HFF-Myc (cell line): ENCODE measurements at regions not wholly inside any gene's neighbourhood (a gene's known extent, or its start where the extent isn't known, plus 50 kb on each side); places are given as distances from the start of the nearest gene placed in this dataset.

Source experiments
- DNase-seq: peaks from one replicate; pipeline ENCODE4 v3.0.0-alpha.2; 2011; ENCODE audit warnings: low read depth; ENCODE audit errors: extremely low read depth
- H3K4me3 ChIP-seq: replicated peaks from 2 replicates; pipeline ENCODE4 v1.5.1; 2011; ENCODE audit warnings: low read depth, mild to moderate bottlenecking, control low read depth, low read length
- CTCF ChIP-seq: IDR thresholded peaks from 2 replicates; pipeline ENCODE4 v1.5.1; 2012; ENCODE audit warnings: mild to moderate bottlenecking, low read depth, low read length, control low read depth; ENCODE audit errors: missing control alignments

- no peak for DNase-seq
- no peak for TF ChIP-seq CTCF
- no peak overlapping the region for H3K4me3 ChIP-seq
These were observed 378.8 kb downstream of the ALG10 start for GRCh38 chr12:34400986-34401658.

GRCh38 chr12:34401659-34402227 is 379.4 kb downstream of the ALG10 start:
- DNase-seq, result no peak
- TF ChIP-seq CTCF, result no peak
- H3K4me3 ChIP-seq, result no peak overlapping the region

DNA sequence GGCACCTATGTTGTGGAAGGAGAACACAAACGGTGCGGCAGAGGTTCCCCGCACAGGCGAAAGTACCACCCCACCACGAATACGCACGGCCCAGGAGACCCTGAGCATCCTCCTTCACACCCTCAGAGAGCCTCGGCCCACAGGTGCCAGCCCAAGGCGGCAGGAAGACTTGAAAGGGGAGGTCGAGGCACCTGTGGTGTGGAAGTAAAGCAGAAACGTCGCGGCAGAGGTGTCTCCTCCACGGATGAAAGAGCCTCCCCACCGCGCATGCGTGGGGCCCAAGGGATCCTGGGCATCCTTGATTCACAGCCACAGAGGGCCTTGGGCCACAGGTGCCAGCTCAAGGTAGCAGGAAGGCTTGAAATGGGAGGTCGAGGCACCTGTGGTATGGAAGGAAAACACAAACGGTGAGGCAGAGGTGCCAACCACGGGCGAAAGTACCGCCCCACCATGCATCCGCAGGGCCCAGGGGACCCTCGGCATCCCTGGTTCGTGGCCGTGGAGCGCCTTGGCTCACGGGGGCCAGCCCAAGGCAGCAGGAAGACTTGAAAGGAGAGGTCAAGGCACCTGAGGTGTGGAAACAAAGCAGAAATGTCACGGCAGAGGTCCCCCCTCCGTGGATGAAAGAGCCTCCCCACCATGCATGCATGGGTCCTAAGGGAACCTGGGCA is 380.1 kb downstream of the ALG10 start:
- H3K4me3 ChIP-seq, result no peak overlapping the region
- TF ChIP-seq CTCF, result no peak
- no peak for DNase-seq

- no peak overlapping the region for H3K4me3 ChIP-seq
- DNase-seq, result no peak
- no peak for TF ChIP-seq CTCF
These were observed 380.8 kb downstream of the ALG10 start for GRCh38 chr12:34402899-34403705.

GRCh38 chr12:34403706-34404376 is 381.5 kb downstream of the ALG10 start:
- no peak for TF ChIP-seq CTCF
- no peak overlapping the region for H3K4me3 ChIP-seq
- no peak for DNase-seq
